Ishikawa (cell line): ENCODE measurements at regions not wholly inside any gene's neighbourhood (a gene's known extent, or its start where the extent isn't known, plus 50 kb on each side); places are given as distances from the start of the nearest gene placed in this dataset.

Source experiments
- CREB1 ChIP-seq: IDR thresholded peaks from 2 replicates; pipeline ENCODE4 v1.6.1; 2012; ENCODE audit warnings: low read depth
- EGR1 ChIP-seq: IDR thresholded peaks from 2 replicates; pipeline ENCODE4 v1.6.1; 2012
- EP300 ChIP-seq: IDR thresholded peaks from 2 replicates; pipeline ENCODE4 v1.6.1; 2012; ENCODE audit warnings: borderline replicate concordance
- RAD21 ChIP-seq: IDR thresholded peaks from 2 replicates; pipeline ENCODE4 v1.6.1; 2012; ENCODE audit warnings: low read depth
- TAF1 ChIP-seq: IDR thresholded peaks from 2 replicates; pipeline ENCODE4 v1.6.1; 2012; ENCODE audit warnings: low read depth, mild to moderate bottlenecking
- TCF12 ChIP-seq: IDR thresholded peaks from 2 replicates; pipeline ENCODE4 v1.6.1; 2012; ENCODE audit warnings: low read depth
- YY1 ChIP-seq: IDR thresholded peaks from 2 replicates; pipeline ENCODE4 v1.6.1; 2012; ENCODE audit warnings: low read depth
- ZBTB7A ChIP-seq: IDR thresholded peaks from 2 replicates; pipeline ENCODE4 v1.6.1; 2012; ENCODE audit warnings: low read depth
- TF ChIP-seq, protein P1 (sequence below): IDR thresholded peaks from 2 replicates; pipeline ENCODE4 v1.6.1; 2012
- TF ChIP-seq, protein P2 (sequence below): IDR thresholded peaks from 2 replicates; pipeline ENCODE4 v1.6.1; 2012; ENCODE audit warnings: low read depth, mild to moderate bottlenecking
- TF ChIP-seq, protein P3 (sequence below): IDR thresholded peaks from 2 replicates; pipeline ENCODE4 v1.6.1; 2012

DNA sequence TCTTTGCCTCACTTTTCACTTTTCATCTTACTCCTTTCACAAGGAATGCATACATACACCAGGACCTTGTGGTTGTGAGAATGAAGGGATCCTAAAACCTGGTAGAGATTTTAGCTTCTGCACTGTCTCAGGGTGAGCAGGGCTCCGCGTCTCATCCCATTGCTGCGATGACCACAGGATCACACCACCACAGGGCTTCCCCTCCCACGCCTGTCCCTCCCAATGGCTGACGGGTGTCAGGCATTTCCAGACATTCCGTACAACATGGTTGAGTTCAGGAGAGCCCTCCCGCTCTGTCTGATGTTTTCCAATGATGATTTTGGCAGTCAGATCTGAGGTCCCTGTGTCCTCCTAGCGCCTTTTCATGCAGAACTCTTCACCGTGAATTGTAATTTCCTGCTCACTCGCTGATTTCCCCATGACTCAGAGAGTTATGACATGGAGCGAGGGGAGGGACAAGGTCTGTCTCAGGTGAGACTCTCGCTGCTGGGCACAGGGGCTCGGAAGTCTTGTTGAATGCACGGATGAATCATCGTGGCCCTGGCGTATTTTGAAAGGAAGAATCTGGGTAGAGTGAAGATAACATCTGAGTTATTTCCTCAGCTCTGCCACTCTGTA lies 102.8 kb downstream of the TEX29 start:
- no peak for TF ChIP-seq RAD21
- TF ChIP-seq, protein P1, sequence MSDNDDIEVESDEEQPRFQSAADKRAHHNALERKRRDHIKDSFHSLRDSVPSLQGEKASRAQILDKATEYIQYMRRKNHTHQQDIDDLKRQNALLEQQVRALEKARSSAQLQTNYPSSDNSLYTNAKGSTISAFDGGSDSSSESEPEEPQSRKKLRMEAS = no peak
- TF ChIP-seq, protein P2, sequence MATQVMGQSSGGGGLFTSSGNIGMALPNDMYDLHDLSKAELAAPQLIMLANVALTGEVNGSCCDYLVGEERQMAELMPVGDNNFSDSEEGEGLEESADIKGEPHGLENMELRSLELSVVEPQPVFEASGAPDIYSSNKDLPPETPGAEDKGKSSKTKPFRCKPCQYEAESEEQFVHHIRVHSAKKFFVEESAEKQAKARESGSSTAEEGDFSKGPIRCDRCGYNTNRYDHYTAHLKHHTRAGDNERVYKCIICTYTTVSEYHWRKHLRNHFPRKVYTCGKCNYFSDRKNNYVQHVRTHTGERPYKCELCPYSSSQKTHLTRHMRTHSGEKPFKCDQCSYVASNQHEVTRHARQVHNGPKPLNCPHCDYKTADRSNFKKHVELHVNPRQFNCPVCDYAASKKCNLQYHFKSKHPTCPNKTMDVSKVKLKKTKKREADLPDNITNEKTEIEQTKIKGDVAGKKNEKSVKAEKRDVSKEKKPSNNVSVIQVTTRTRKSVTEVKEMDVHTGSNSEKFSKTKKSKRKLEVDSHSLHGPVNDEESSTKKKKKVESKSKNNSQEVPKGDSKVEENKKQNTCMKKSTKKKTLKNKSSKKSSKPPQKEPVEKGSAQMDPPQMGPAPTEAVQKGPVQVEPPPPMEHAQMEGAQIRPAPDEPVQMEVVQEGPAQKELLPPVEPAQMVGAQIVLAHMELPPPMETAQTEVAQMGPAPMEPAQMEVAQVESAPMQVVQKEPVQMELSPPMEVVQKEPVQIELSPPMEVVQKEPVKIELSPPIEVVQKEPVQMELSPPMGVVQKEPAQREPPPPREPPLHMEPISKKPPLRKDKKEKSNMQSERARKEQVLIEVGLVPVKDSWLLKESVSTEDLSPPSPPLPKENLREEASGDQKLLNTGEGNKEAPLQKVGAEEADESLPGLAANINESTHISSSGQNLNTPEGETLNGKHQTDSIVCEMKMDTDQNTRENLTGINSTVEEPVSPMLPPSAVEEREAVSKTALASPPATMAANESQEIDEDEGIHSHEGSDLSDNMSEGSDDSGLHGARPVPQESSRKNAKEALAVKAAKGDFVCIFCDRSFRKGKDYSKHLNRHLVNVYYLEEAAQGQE = no peak
- TF ChIP-seq, protein P3, sequence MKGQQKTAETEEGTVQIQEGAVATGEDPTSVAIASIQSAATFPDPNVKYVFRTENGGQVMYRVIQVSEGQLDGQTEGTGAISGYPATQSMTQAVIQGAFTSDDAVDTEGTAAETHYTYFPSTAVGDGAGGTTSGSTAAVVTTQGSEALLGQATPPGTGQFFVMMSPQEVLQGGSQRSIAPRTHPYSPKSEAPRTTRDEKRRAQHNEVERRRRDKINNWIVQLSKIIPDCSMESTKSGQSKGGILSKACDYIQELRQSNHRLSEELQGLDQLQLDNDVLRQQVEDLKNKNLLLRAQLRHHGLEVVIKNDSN = no peak
- no peak for TF ChIP-seq EP300
- no peak for TF ChIP-seq CREB1
- TF ChIP-seq YY1 = no peak
- TF ChIP-seq EGR1 = no peak
- TF ChIP-seq TCF12 = no peak
- no peak for TF ChIP-seq ZBTB7A
- no peak for TF ChIP-seq TAF1
